ENCODE measurements at regions not wholly inside any gene's neighbourhood (a gene's known extent, or its start where the extent isn't known, plus 50 kb on each side); places are given as distances from the start of the nearest gene placed in this dataset.
A peak's percentile ranks its signal among the peaks of the same experiment; 100 is the strongest.
"Not testable (repeated sequence)": the region's sequence is repeated elsewhere in the genome, so short reads cannot be mapped to it uniquely, and the experiment has no call there.

DNA sequence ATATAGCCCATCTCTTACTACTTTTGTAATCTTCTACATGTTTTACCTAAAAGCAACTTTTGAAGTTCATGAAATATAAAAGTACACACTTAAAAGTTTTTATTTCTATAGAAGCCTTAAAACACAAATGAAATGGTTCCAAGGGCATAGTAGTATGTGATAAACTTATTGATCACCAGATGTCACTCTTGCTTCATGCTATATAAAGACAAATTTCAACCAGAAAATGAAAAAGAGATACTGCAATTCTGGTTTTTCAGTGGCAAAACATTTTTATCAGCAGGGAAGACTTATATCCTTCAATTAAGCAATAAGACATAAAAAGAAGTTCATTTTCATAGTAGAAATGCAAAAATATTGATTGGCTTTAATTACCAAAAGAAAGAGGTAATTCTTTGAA lies 69.4 kb upstream of the FBXL17 start:
- no peaks in the 10 kb centered on the region for H3K4me1 ChIP-seq (ENCODE audit: insufficient read depth, low read length)
- DNase-seq (no peak), ATAC-seq (ENCODE audit: insufficient read depth, low read depth) (no peak)
- H3K27ac ChIP-seq (ENCODE audit: low read length), result no peak overlapping the region
- no peaks in the 10 kb centered on the region for H3K27me3 ChIP-seq (ENCODE audit: insufficient read depth, low read length, poor library complexity)
- no peaks in the 10 kb centered on the region for H3K79me2 ChIP-seq (ENCODE audit: insufficient read depth, low read length)
- no peak overlapping the region for H3K4me3 ChIP-seq (ENCODE audit: low read depth in 1 of 2, low read length in 2 of 2)
- peaks cover 8% of the 10 kb centered on the region for H3K9me3 ChIP-seq (ENCODE audit: insufficient read depth, low read length, severe bottlenecking)
- H3K36me3 ChIP-seq (ENCODE audit: insufficient read depth, low read length), result no peaks in the 10 kb centered on the region
- TF ChIP-seq, protein P1, sequence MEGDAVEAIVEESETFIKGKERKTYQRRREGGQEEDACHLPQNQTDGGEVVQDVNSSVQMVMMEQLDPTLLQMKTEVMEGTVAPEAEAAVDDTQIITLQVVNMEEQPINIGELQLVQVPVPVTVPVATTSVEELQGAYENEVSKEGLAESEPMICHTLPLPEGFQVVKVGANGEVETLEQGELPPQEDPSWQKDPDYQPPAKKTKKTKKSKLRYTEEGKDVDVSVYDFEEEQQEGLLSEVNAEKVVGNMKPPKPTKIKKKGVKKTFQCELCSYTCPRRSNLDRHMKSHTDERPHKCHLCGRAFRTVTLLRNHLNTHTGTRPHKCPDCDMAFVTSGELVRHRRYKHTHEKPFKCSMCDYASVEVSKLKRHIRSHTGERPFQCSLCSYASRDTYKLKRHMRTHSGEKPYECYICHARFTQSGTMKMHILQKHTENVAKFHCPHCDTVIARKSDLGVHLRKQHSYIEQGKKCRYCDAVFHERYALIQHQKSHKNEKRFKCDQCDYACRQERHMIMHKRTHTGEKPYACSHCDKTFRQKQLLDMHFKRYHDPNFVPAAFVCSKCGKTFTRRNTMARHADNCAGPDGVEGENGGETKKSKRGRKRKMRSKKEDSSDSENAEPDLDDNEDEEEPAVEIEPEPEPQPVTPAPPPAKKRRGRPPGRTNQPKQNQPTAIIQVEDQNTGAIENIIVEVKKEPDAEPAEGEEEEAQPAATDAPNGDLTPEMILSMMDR (IDR thresholded peaks at IDR 0.05; ENCODE audit: borderline replicate concordance, extremely low read depth, low read length, poor library complexity, severe bottlenecking), result peak; percentile 37
- TF ChIP-seq EZH2 (IDR thresholded peaks at IDR 0.05; ENCODE audit: borderline replicate concordance, low read depth, low read length, severe bottlenecking), result no peak
- H3K9ac ChIP-seq (ENCODE audit: low read depth, low read length), result no peak overlapping the region
- H2AFZ ChIP-seq (ENCODE audit: low read depth, low read length), result no peak overlapping the region
- no peaks in the 10 kb centered on the region for H4K20me1 ChIP-seq (ENCODE audit: insufficient read depth, low read length)
- no peak overlapping the region for H3K4me2 ChIP-seq (ENCODE audit: insufficient read depth, low read length)

DNA sequence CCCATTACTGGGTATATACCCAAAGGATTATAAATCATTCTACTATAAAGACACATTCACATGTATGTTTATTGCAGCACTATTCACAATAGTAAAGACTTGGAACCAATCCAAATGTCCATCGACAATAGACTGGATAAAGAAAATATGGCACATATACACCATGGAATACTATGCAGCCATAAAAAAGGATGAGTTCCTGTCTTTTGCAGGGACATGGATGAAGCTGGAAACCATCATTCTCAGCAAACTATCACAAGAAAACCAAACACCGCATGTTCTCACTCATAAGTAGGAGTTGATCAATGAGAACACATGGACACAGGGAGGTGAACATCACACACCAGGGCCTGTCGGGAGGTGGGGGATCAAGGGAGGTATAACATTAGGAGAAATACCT lies 62.2 kb upstream of the FBXL17 start:
- H3K27ac ChIP-seq (ENCODE audit: low read length); ATAC-seq (ENCODE audit: insufficient read depth, low read depth); H4K20me1 ChIP-seq (ENCODE audit: insufficient read depth, low read length); H3K4me3 ChIP-seq (ENCODE audit: low read depth in 1 of 2, low read length in 2 of 2); H3K9ac ChIP-seq (ENCODE audit: low read depth, low read length); H3K27me3 ChIP-seq (ENCODE audit: insufficient read depth, low read length, poor library complexity); H3K79me2 ChIP-seq (ENCODE audit: insufficient read depth, low read length); H3K4me2 ChIP-seq (ENCODE audit: insufficient read depth, low read length); H3K4me1 ChIP-seq (ENCODE audit: insufficient read depth, low read length); H3K9me3 ChIP-seq (ENCODE audit: insufficient read depth, low read length, severe bottlenecking); H2AFZ ChIP-seq (ENCODE audit: low read depth, low read length); H3K36me3 ChIP-seq (ENCODE audit: insufficient read depth, low read length); DNase-seq: not testable (repeated sequence)

DNA sequence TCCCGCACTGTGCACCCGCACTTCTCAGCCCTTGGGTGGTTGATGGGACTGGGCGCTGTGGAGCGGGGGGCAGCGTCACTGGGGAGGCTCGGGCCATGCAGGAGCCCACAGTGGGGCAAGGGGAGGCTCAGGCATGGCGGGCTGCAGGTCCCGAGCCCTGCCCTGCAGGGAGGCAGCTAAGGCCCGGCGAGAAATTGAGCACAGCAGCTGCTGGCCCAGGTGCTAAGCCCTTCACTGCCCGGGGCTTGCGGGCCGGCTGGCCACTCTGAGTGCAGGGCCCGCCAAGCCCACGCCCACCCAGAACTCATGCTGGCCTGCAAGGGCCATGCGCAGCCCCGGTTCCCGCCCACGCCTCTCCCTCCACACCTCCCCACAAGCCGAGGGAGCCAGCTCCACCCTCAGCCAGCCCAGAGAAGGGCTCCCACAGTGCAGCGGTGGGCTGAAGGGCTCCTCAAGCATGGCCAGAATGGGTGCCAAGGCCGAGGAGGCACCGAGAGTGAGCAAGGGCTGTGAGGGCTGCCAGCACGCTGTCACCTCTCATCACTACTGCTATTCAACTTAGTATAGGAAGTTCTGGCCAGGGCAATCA lies 60.3 kb upstream of the FBXL17 start:
- not testable (repeated sequence) for H4K20me1 ChIP-seq (ENCODE audit: insufficient read depth, low read length); H3K36me3 ChIP-seq (ENCODE audit: insufficient read depth, low read length); H3K4me2 ChIP-seq (ENCODE audit: insufficient read depth, low read length); DNase-seq; H3K27ac ChIP-seq (ENCODE audit: low read length); H3K9ac ChIP-seq (ENCODE audit: low read depth, low read length); ATAC-seq (ENCODE audit: insufficient read depth, low read depth); H3K4me1 ChIP-seq (ENCODE audit: insufficient read depth, low read length); H3K79me2 ChIP-seq (ENCODE audit: insufficient read depth, low read length); H3K4me3 ChIP-seq (ENCODE audit: low read depth in 1 of 2, low read length in 2 of 2); H3K27me3 ChIP-seq (ENCODE audit: insufficient read depth, low read length, poor library complexity); H2AFZ ChIP-seq (ENCODE audit: low read depth, low read length); H3K9me3 ChIP-seq (ENCODE audit: insufficient read depth, low read length, severe bottlenecking)

DNA sequence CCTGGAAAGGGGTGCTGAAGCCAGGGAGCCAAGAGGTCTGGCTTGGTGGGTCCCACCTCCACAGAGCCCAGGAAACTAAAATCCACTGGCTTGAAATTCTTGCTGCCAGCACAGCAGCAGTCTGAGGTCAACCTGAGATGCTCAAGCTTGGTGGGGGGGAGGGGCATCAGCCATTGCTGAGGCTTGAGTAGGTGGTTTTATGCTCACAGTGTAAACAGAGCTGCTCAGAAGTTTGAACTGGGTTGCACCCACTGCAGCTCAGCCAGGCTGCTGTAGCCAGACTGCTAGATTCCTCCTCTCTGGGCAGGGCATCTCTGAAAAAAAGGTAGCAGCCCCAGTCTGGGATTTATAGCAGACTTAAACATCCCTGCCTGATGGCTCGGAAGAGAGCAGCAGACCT lies 55.5 kb upstream of the FBXL17 start:
- Histone ChIP-seq H4K20me1 (ENCODE audit: insufficient read depth, low read length) (no peaks in the 10 kb centered on the region), H3K79me2 (ENCODE audit: insufficient read depth, low read length) (no peaks in the 10 kb centered on the region), H3K36me3 (ENCODE audit: insufficient read depth, low read length) (no peaks in the 10 kb centered on the region), H3K9me3 (ENCODE audit: insufficient read depth, low read length, severe bottlenecking) (no peaks in the 10 kb centered on the region), H2AFZ (ENCODE audit: low read depth, low read length) (no peak overlapping the region), H3K9ac (ENCODE audit: low read depth, low read length) (no peak overlapping the region), H3K4me3 (ENCODE audit: low read depth in 1 of 2, low read length in 2 of 2) (no peak overlapping the region), H3K27ac (ENCODE audit: low read length) (no peak overlapping the region), H3K27me3 (ENCODE audit: insufficient read depth, low read length, poor library complexity) (no peaks in the 10 kb centered on the region), H3K4me2 (ENCODE audit: insufficient read depth, low read length) (no peak overlapping the region), H3K4me1 (ENCODE audit: insufficient read depth, low read length) (no peaks in the 10 kb centered on the region)
- ATAC-seq (ENCODE audit: insufficient read depth, low read depth) (no peak), DNase-seq (peak; percentile 20)
- TF ChIP-seq EZH2 (IDR thresholded peaks at IDR 0.05; ENCODE audit: borderline replicate concordance, low read depth, low read length, severe bottlenecking), result no peak
- TF ChIP-seq, protein P1 (IDR thresholded peaks at IDR 0.05; ENCODE audit: borderline replicate concordance, extremely low read depth, low read length, poor library complexity, severe bottlenecking), result no peak
